ENCODE measurements at regions not wholly inside any gene's neighbourhood (a gene's known extent, or its start where the extent isn't known, plus 50 kb on each side); places are given as distances from the start of the nearest gene placed in this dataset.

DNA sequence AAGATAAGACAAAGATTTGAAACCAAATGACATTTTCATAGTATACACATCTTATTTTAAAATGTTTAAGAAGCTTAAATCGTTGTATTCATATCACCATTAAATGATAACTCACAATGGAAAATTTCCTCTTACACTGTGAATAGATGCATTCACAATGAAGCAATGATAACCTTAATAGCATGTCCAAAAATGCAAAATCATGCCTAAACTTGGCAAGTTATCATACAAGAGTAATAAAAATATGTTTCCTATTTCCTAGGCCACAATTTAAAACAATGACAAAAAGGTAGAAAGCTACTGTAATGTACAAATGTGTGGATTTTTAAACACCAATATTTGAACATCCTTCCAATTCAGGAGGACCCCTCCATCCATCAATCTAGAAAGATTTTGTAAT is 157.4 kb upstream of the GULP1 start:
- TF ChIP-seq SP2 (IDR thresholded peaks at IDR 0.05; ENCODE audit: low read length) = no peak
- TF ChIP-seq YY1 (IDR thresholded peaks at IDR 0.05; ENCODE audit: low read depth, low read length) = no peak
- no peak for TF ChIP-seq TEAD4 (IDR thresholded peaks at IDR 0.05; ENCODE audit: low read depth, low read length)
- TF ChIP-seq, protein P1, sequence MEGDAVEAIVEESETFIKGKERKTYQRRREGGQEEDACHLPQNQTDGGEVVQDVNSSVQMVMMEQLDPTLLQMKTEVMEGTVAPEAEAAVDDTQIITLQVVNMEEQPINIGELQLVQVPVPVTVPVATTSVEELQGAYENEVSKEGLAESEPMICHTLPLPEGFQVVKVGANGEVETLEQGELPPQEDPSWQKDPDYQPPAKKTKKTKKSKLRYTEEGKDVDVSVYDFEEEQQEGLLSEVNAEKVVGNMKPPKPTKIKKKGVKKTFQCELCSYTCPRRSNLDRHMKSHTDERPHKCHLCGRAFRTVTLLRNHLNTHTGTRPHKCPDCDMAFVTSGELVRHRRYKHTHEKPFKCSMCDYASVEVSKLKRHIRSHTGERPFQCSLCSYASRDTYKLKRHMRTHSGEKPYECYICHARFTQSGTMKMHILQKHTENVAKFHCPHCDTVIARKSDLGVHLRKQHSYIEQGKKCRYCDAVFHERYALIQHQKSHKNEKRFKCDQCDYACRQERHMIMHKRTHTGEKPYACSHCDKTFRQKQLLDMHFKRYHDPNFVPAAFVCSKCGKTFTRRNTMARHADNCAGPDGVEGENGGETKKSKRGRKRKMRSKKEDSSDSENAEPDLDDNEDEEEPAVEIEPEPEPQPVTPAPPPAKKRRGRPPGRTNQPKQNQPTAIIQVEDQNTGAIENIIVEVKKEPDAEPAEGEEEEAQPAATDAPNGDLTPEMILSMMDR (IDR thresholded peaks at IDR 0.05; ENCODE audit: control extremely low read depth in 1 of 3, insufficient read depth in 1 of 3, low read depth in 1 of 3, low read length in 3 of 3) = no peak
- no peak for TF ChIP-seq MAFK (IDR thresholded peaks at IDR 0.05; ENCODE audit: low read depth, low read length)
- no peak for TF ChIP-seq CHD2 (IDR thresholded peaks at IDR 0.05; ENCODE audit: low read length)
- TF ChIP-seq, protein P2, sequence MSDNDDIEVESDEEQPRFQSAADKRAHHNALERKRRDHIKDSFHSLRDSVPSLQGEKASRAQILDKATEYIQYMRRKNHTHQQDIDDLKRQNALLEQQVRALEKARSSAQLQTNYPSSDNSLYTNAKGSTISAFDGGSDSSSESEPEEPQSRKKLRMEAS (IDR thresholded peaks at IDR 0.05) = no peak

All from H1 (cell line).